HG03571 (cell line): ENCODE measurements at regions not wholly inside any gene's neighbourhood (a gene's known extent, or its start where the extent isn't known, plus 50 kb on each side); places are given as distances from the start of the nearest gene placed in this dataset.
"Not testable (repeated sequence)": the region's sequence is repeated elsewhere in the genome, so short reads cannot be mapped to it uniquely, and the experiment has no call there.

Source experiments
- ATAC-seq: cut with Tn5 transposase; IDR thresholded peaks from one replicate; pipeline ENCODE4 v1.9.1; 2021; ENCODE audit not compliant: unreplicated experiment

- ATAC-seq, result not testable (repeated sequence)
Observed at GRCh38 chr3:14272959-14273560, 94.4 kb downstream of the LSM3 start.

GRCh38 chr3:14273901-14274611 lies 95.4 kb downstream of the LSM3 start:
- ATAC-seq, result no peak

DNA sequence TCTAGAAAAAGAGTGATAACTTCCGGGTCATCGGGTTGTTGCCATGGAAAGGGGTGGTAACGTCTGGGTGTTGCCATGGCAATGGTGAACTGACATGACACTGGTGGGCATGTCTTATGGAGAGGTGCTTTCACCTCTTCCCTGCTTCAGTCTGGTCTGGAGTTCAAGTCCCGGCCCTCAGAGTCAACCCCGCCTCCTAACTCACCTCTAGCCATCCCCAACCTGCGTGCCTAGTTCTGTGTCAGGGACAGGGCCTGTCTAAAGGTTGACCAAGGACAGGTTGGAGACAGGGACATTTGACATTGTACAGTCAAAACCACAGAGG lies 96.0 kb downstream of the LSM3 start:
- no peak for ATAC-seq

DNA sequence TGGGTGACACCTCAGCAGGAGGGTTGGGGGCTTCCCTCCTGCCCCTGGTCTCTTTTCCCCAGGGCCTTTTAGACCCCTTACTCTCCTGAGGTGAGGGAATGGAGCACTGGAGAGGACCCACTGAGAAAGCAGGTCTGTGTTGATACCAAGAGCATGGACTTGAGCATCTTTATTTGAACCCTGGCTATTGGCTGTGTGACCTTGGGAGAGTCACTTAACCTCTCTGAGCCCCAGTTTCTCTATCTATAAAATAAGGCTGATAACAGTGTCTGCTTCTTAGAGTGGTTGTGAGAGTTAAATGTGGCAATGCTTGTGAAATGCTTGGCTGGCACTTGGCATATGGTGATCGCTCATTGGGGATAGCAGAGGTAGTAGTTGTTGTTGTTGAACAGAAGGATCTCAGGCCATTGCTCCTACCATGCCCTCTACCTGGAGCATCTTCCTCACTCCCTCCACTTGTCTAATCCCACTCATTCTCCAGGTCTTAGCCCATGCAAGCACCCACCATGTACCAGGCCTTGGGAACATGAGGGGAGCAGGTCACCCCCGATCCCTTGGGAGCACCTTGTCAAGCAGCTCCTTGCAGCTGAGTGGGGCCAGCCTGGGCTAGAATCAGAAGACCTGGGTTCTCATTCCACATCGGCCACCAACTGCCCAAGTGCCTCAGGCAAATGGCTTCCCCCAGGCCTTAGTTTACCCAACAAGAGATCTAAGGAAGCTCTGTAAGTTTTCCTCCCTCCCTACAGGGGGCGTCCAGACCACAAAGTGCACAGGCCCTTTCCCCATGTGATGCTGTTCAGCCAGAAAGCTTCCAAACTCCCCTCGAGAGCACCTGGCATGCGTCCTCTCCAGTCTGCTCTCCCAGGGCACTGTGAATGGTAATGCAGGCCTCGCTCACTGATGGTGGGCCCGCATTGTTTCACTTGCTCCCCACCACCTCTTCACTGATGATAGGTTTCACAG lies 96.7 kb downstream of the LSM3 start:
- ATAC-seq, result no peak

GRCh38 chr3:14275962-14276909 lies 97.6 kb downstream of the LSM3 start:
- ATAC-seq, result no peak

DNA sequence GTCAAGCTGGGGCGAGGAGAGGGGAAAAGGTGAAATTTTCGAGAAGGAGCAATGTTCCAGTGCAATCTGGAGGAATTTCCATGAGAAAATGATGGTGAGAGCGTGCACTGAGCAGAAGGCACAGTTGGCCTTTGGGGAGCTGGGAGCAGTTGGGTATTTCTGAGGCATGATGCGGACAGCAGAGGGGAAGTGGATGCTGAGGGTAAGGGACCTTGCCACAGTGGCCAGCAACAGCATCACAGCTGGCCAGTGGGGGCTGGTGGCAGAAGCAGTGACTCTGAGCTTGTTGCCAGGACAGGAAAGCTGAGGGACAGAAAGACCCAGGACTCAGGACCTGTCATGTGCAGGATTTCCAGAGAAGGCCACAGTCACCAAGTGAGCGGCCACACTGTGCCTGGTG lies 98.9 kb downstream of the LSM3 start:
- no peak for ATAC-seq

- no peak for ATAC-seq
Observed at GRCh38 chr3:14278265-14278798, 99.7 kb downstream of the LSM3 start.

GRCh38 chr3:14278799-14279625 lies 100.4 kb downstream of the LSM3 start:
- no peak for ATAC-seq

DNA sequence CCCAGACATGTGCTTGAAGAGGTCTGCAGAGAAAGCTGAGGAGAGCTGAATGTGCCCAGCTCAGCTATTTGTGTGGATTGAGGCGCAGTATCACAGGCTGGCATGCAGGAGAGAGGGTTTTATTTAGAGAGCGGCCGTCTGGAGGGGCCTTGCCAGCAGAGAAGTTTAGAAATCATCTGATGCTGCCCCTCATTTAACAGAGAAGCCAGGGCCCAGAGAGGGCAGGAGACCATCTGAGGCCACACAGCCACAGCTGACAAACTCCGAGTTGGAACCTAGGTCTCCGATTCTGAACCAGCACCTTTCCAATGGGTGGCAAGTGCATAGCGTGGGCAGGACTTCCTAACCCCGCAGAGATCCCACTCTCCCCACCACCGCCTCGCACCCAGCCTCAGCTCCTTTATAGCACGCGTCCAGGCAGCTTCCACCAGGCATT lies 101.0 kb downstream of the LSM3 start:
- ATAC-seq, result no peak

DNA sequence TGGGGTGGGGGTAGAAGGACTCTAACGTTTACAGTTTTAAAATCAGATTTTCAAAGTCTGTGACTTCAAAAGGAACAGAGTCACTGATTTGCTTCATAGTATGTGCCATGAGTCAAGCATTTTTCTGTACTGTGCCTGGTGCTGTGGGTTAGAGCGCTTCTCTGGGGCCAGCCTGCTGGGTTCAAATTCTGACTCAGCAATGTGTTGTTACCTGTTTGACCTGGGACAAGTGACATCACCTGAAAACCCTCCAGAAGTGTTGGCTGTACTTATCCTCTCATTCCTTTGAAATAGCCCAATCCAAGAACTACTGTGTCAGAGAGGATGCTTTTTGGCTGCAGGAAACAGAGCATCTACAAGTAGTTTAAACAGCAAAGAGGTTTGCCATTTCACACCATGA lies 101.7 kb downstream of the LSM3 start:
- no peak for ATAC-seq

DNA sequence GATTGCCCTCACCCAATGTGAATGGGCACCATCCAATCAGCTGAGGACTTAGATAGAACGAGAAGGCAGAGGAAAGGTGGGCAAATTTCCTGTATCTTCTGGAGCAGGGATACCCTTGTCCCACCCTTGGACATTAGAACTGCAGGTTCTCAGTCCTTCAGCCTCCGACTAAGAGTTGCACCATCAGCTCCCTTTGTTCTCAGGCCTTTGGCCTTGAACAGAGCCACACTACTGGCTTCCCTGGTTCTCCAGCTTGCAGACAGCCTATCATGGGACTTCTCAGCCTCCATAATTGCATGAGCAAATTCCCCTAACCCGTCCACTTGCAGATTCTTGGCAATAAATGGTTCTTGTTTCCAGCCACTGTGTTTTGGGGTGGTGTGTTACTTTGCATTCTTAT lies 102.4 kb downstream of the LSM3 start:
- ATAC-seq, result no peak

DNA sequence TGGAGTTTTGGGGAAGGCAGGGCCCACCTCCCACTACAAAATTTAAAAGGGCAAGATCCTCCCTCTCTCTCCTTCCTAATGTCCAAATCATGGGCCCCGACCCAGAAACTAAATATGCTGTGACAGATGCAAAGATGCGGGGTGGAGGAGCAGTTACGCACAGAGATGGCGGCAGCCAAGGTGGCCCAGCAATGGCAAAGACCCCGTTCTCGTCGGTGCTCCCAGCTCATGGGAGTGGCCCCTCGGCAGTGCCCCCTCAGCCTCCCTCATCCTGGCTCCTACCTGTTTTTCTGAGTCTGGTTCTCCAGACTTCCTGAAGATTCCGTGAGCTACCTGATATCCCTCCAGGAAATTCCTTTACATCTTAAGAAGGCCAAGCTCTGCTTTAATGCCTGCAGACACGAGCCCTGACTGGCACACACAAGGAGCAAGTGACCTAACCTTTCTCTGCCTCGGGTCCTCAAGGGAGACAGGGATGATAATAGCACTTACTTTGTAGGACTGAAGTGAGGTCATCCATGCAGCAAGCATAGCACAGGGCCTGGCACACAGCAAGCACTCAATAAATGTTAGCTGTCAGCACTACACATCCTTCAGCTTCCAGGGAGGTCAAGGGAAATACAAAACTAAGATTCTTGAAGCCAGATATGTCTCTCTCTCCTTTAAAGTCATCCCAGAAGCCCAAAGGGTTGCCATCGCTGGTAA lies 103.5 kb downstream of the LSM3 start:
- ATAC-seq, result no peak

GRCh38 chr3:14282706-14283075 lies 104.1 kb downstream of the LSM3 start:
- ATAC-seq, result no peak

DNA sequence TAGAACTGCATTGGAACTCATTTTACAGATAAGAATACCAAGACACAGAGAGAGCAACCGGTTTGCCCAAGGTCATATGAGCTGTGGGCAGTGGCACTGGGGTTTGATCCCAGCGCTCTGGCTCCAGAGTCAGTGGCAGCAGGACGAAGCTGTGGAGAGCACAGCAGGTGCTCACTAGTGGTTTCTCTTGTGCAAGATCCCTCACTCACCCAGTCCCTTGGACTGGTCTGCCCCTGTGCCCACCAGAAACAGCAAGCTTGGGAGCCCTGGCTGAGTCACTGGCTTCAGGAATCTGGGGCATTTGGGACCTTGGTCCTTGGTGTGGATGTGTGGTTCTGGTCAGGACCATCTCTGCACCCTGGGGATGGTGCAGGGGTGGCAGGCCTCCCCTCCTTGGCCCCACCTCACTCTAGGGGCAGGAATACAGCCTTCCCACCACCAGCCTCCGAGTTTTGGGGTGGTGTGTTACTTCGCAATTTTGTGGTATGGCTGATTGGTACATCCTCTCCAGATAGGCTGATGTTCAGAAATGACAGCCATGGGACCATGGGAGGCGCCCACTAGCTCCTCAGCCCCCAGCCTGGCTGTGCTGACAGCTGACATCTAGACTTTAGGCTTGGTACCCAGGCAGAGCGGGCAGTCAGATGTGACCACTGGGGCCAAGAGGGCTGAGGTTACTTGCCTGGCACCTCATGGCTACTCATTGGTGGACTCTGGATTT lies 104.6 kb downstream of the LSM3 start:
- ATAC-seq, result no peak

- ATAC-seq, result no peak
Observed at GRCh38 chr3:14283813-14284438, 105.3 kb downstream of the LSM3 start.

DNA sequence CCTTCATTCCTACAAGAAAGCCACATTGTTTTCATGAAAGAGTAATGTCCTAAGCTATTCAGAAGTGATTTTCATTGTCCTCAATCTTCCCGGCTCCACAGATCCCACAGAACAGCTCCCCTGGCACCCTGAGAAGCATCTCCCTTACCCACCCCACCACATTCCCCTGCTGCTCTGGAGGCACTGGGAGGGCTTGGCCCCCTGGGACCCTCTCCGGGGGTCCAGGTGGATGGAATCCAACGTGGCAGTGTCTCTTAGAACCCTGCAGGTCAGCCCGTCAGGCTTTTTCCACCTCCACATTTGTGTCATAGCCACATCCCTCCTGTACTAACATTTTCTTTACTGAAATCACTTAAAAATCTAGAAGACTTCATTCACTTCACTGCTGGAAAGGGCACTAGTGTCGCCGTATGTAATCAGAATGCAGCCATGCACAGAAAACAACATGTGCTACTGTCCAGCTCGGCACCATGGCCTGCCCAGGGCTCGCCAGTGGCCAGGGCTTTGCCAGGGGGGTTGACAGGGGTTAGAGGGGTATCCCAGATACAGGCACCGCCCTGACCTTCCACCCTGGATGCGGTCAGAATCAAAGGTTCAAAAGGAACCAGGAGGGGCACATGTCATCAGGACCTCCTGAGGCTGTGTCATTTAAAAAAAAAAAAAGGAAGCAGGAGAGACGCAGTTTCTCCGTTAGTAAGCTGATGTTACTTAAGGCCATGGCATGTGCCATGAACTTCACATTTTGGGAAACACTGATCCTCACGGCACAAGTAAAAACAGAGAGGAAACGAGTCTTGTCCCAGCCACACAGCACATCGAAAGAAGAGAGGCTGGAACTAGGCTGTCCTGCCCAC lies 106.3 kb downstream of the LSM3 start:
- ATAC-seq, result no peak

DNA sequence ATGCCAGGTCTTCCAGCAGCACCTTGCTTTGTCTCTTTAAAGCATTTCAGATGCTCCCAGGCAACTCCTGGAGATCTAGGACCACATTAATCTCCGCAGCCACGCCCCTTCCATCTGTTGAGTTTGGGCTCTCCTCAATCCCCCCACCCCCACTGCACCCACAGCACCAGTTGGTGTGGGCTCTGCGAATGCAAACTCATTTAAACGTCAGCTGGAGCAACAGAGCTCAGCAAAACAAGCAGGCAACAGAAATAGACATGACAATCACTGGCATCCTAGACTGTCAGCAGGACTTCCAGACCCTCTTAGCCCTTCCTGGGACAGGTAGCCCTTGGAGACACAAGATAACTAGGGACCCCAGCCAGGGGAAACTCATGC lies 106.9 kb downstream of the LSM3 start:
- ATAC-seq, result no peak
